Activated naive CD8-positive, alpha-beta T cell treated with anti-CD3 and anti-CD28 coated beads, Interleukin-2, amount 10 ng/mL, durations not matched to agents 7 days and 5 days (primary cell): ENCODE measurements at regions not wholly inside any gene's neighbourhood (a gene's known extent, or its start where the extent isn't known, plus 50 kb on each side); places are given as distances from the start of the nearest gene placed in this dataset.

Experiments used
- ATAC-seq: fragments of 150-1000 bp; cut with Tn5 transposase; one replicate; pipeline ENCODE4 v1.10.0; 2021; ENCODE audit warnings: low read depth, moderate library complexity
- POLR2A ChIA-PET: fragments of 350-600 bp; sonication (Branson Sonifier 250); formaldehyde crosslinking; loops from one replicate; lab custom pipeline; 2021; ENCODE audit warnings: antibody characterized with exemption; lab: Charles Lee
- DNase-seq: peaks from one replicate; pipeline ENCODE4 v3.0.0; 2021
- H3K27ac Mint-ChIP-seq: one replicate; pipeline ENCODE4 v1.8.0; 2022; ENCODE audit warnings: mild to moderate bottlenecking, mixed read lengths
- H3K27me3 Mint-ChIP-seq: one replicate; pipeline ENCODE4 v1.8.0; 2022; ENCODE audit warnings: mild to moderate bottlenecking, moderate library complexity, mixed read lengths
- H3K36me3 Mint-ChIP-seq: one replicate; pipeline ENCODE4 v1.8.0; 2021; ENCODE audit warnings: mild to moderate bottlenecking, mixed read lengths
- H3K4me1 Mint-ChIP-seq: one replicate; pipeline ENCODE4 v1.8.0; 2021; ENCODE audit warnings: mixed read lengths
- H3K4me3 Mint-ChIP-seq: one replicate; pipeline ENCODE4 v1.8.0; 2022; ENCODE audit warnings: mild to moderate bottlenecking, moderate library complexity, mixed read lengths
- H3K9me3 Mint-ChIP-seq: one replicate; pipeline ENCODE4 v1.8.0; 2021; ENCODE audit warnings: mixed read lengths

- ATAC-seq (no peak), DNase-seq (no peak)
- Mint-ChIP-seq H3K4me1 (no peaks in the 10 kb centered on the region), H3K4me3 (no peak overlapping the region), H3K36me3 (no peaks in the 10 kb centered on the region), H3K9me3 (no peaks in the 10 kb centered on the region), H3K27me3 (peaks cover 24% of the 10 kb centered on the region), H3K27ac (no peak overlapping the region)
- POLR2A ChIA-PET: no interaction called here
Measured at GRCh38 chr2:216971593-216971992, 111.7 kb upstream of the TNP1 start.

GRCh38 chr2:216970359-216970915 is 110.6 kb upstream of the TNP1 start:
- Mint-ChIP-seq H3K27ac (no peak overlapping the region), H3K36me3 (no peaks in the 10 kb centered on the region), H3K27me3 (peaks cover 28% of the 10 kb centered on the region), H3K4me1 (no peaks in the 10 kb centered on the region), H3K9me3 (no peaks in the 10 kb centered on the region), H3K4me3 (no peak overlapping the region)
- DNase-seq (no peak), ATAC-seq (no peak)
- POLR2A ChIA-PET: no interaction called here

- H3K4me1 Mint-ChIP-seq: no peaks in the 10 kb centered on the region
- H3K4me3 Mint-ChIP-seq: no peak overlapping the region
- DNase-seq (no peak), ATAC-seq (no peak)
- no peaks in the 10 kb centered on the region for H3K36me3 Mint-ChIP-seq
- H3K9me3 Mint-ChIP-seq: no peaks in the 10 kb centered on the region
- POLR2A ChIA-PET: no interaction called here
- H3K27me3 Mint-ChIP-seq: peaks cover 31% of the 10 kb centered on the region
- H3K27ac Mint-ChIP-seq: no peak overlapping the region
Measured at GRCh38 chr2:216967889-216968288, 108.0 kb upstream of the TNP1 start.

- DNase-seq (no peak), ATAC-seq (no peak)
- H3K4me3 Mint-ChIP-seq: no peak overlapping the region
- no peaks in the 10 kb centered on the region for H3K36me3 Mint-ChIP-seq
- POLR2A ChIA-PET: no interaction called here
- H3K27ac Mint-ChIP-seq: no peak overlapping the region
- no peaks in the 10 kb centered on the region for H3K9me3 Mint-ChIP-seq
- H3K4me1 Mint-ChIP-seq: no peaks in the 10 kb centered on the region
- peaks cover 18% of the 10 kb centered on the region for H3K27me3 Mint-ChIP-seq
Measured at GRCh38 chr2:216960671-216961268, 100.9 kb upstream of the TNP1 start.

GRCh38 chr2:216959433-216959832 is 99.6 kb upstream of the TNP1 start:
- DNase-seq: no peak
- no peaks in the 10 kb centered on the region for H3K4me1 Mint-ChIP-seq
- H3K9me3 Mint-ChIP-seq: peaks cover 2% of the 10 kb centered on the region
- no peak overlapping the region for H3K4me3 Mint-ChIP-seq
- no peak overlapping the region for H3K27ac Mint-ChIP-seq
- H3K27me3 Mint-ChIP-seq: peaks cover 15% of the 10 kb centered on the region
- ATAC-seq: no peak
- H3K36me3 Mint-ChIP-seq: no peaks in the 10 kb centered on the region
- POLR2A ChIA-PET: no interaction called here

- DNase-seq: no peak
- POLR2A ChIA-PET: no interaction called here
- Mint-ChIP-seq H3K27me3 (peaks cover 27% of the 10 kb centered on the region), H3K4me1 (no peaks in the 10 kb centered on the region), H3K36me3 (peaks cover 5% of the 10 kb centered on the region), H3K4me3 (no peak overlapping the region), H3K9me3 (peaks cover 12% of the 10 kb centered on the region), H3K27ac (no peak overlapping the region)
- ATAC-seq: no peak
Measured at GRCh38 chr2:216956820-216957493, 97.1 kb upstream of the TNP1 start.

- H3K4me1 Mint-ChIP-seq: peaks cover 10% of the 10 kb centered on the region
- ATAC-seq (no peak), DNase-seq (no peak)
- H3K27ac Mint-ChIP-seq: no peak overlapping the region
- H3K27me3 Mint-ChIP-seq: peaks cover 21% of the 10 kb centered on the region
- H3K9me3 Mint-ChIP-seq: peaks cover 12% of the 10 kb centered on the region
- POLR2A ChIA-PET: no interaction called here
- H3K36me3 Mint-ChIP-seq: peaks cover 5% of the 10 kb centered on the region
- no peak overlapping the region for H3K4me3 Mint-ChIP-seq
Measured at GRCh38 chr2:216951171-216951570, 91.3 kb upstream of the TNP1 start.

- peaks cover 12% of the 10 kb centered on the region for H3K9me3 Mint-ChIP-seq
Measured at GRCh38 chr2:216950547-216950946, 90.7 kb upstream of the TNP1 start.

GRCh38 chr2:216949700-216950413 is 90.0 kb upstream of the TNP1 start:
- peaks cover 10% of the 10 kb centered on the region for H3K4me1 Mint-ChIP-seq
- no peak overlapping the region for H3K27ac Mint-ChIP-seq
- peaks cover 11% of the 10 kb centered on the region for H3K9me3 Mint-ChIP-seq
- POLR2A ChIA-PET: no interaction called here
- H3K4me3 Mint-ChIP-seq: no peak overlapping the region
- ATAC-seq (no peak), DNase-seq (no peak)
- peaks cover 5% of the 10 kb centered on the region for H3K36me3 Mint-ChIP-seq
- peaks cover 23% of the 10 kb centered on the region for H3K27me3 Mint-ChIP-seq

More at GRCh38 chr2:216950547-216950946, 90.7 kb upstream of the TNP1 start:
- Mint-ChIP-seq H3K36me3 (peaks cover 5% of the 10 kb centered on the region), H3K27me3 (peaks cover 23% of the 10 kb centered on the region), H3K4me1 (peaks cover 10% of the 10 kb centered on the region), H3K4me3 (no peak overlapping the region), H3K27ac (no peak overlapping the region)
- POLR2A ChIA-PET: no interaction called here
- DNase-seq: no peak
- ATAC-seq: no peak

GRCh38 chr2:216947055-216947454 is 87.2 kb upstream of the TNP1 start:
- POLR2A ChIA-PET: no interaction called here
- H3K27ac Mint-ChIP-seq: no peak overlapping the region
- ATAC-seq: no peak

GRCh38 chr2:216944733-216945132 is 84.9 kb upstream of the TNP1 start:
- Mint-ChIP-seq H3K36me3 (no peaks in the 10 kb centered on the region), H3K27me3 (peaks cover 23% of the 10 kb centered on the region), H3K27ac (no peak overlapping the region), H3K9me3 (peaks cover 12% of the 10 kb centered on the region), H3K4me3 (no peak overlapping the region), H3K4me1 (peaks cover 3% of the 10 kb centered on the region)
- POLR2A ChIA-PET: no interaction called here
- ATAC-seq: no peak
- DNase-seq: no peak

More at GRCh38 chr2:216947055-216947454, 87.2 kb upstream of the TNP1 start:
- peaks cover 2% of the 10 kb centered on the region for H3K9me3 Mint-ChIP-seq
- peaks cover 15% of the 10 kb centered on the region for H3K27me3 Mint-ChIP-seq
- no peak overlapping the region for H3K4me3 Mint-ChIP-seq
- DNase-seq: no peak
- H3K4me1 Mint-ChIP-seq: peaks cover 10% of the 10 kb centered on the region
- H3K36me3 Mint-ChIP-seq: no peaks in the 10 kb centered on the region

GRCh38 chr2:216943109-216943508 is 83.2 kb upstream of the TNP1 start:
- POLR2A ChIA-PET: no interaction called here
- H3K27ac Mint-ChIP-seq: no peak overlapping the region
- peaks cover 12% of the 10 kb centered on the region for H3K9me3 Mint-ChIP-seq
- no peak overlapping the region for H3K4me3 Mint-ChIP-seq
- DNase-seq: no peak
- H3K36me3 Mint-ChIP-seq: no peaks in the 10 kb centered on the region
- H3K27me3 Mint-ChIP-seq: peaks cover 34% of the 10 kb centered on the region
- ATAC-seq: no peak
- H3K4me1 Mint-ChIP-seq: no peaks in the 10 kb centered on the region

- Mint-ChIP-seq H3K27ac (no peak overlapping the region), H3K4me3 (no peak overlapping the region), H3K27me3 (peaks cover 39% of the 10 kb centered on the region), H3K36me3 (no peaks in the 10 kb centered on the region), H3K4me1 (no peaks in the 10 kb centered on the region), H3K9me3 (peaks cover 12% of the 10 kb centered on the region)
- POLR2A ChIA-PET: no interaction called here
- no peak for ATAC-seq
- no peak for DNase-seq
Measured at GRCh38 chr2:216942465-216942864, 82.6 kb upstream of the TNP1 start.
